DOHH2 (cell line): ENCODE measurements at regions not wholly inside any gene's neighbourhood (a gene's known extent, or its start where the extent isn't known, plus 50 kb on each side); places are given as distances from the start of the nearest gene placed in this dataset.

Experiments
- EZH2phosphoT487 ChIP-seq: fragments of 200-600 bp; sonication (generic); IDR thresholded peaks from 2 replicates; pipeline ENCODE4 v1.6.1; 2017; ENCODE audit warnings: borderline replicate concordance, mild to moderate bottlenecking, antibody characterized with exemption, low read length, moderate library complexity, mixed read lengths
- TF ChIP-seq, protein P1 (sequence below): fragments of 200-600 bp; sonication (generic); IDR thresholded peaks from one replicate; pipeline ENCODE4 v1.5.1; 2014; ENCODE audit warnings: antibody characterized with exemption, mild to moderate bottlenecking, low read depth, low read length; ENCODE audit not compliant: poor library complexity, severe bottlenecking

DNA sequence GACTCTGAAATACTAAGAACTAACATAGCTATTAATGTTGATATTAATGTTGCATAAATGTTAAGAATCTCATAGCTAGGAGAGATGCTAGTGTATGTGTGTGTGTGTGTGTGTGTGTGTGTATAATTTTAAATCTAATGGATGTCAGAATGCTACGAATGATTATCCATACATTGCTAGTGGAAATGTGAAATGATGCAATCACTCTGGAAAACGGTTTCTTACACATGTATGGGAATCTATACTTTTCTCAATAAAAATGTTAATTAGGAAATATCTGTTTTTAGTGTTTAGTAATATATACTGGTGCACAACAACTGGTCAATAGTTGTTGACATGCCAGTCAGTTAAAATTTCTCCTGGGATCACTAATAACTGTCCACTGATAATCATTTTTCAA, 908.8 kb upstream of the POU3F3 start:
- TF ChIP-seq, protein P1, sequence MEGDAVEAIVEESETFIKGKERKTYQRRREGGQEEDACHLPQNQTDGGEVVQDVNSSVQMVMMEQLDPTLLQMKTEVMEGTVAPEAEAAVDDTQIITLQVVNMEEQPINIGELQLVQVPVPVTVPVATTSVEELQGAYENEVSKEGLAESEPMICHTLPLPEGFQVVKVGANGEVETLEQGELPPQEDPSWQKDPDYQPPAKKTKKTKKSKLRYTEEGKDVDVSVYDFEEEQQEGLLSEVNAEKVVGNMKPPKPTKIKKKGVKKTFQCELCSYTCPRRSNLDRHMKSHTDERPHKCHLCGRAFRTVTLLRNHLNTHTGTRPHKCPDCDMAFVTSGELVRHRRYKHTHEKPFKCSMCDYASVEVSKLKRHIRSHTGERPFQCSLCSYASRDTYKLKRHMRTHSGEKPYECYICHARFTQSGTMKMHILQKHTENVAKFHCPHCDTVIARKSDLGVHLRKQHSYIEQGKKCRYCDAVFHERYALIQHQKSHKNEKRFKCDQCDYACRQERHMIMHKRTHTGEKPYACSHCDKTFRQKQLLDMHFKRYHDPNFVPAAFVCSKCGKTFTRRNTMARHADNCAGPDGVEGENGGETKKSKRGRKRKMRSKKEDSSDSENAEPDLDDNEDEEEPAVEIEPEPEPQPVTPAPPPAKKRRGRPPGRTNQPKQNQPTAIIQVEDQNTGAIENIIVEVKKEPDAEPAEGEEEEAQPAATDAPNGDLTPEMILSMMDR, result no peak
- no peak for TF ChIP-seq EZH2phosphoT487
